ENCODE measurements at regions not wholly inside any gene's neighbourhood (a gene's known extent, or its start where the extent isn't known, plus 50 kb on each side); places are given as distances from the start of the nearest gene placed in this dataset.

DNA sequence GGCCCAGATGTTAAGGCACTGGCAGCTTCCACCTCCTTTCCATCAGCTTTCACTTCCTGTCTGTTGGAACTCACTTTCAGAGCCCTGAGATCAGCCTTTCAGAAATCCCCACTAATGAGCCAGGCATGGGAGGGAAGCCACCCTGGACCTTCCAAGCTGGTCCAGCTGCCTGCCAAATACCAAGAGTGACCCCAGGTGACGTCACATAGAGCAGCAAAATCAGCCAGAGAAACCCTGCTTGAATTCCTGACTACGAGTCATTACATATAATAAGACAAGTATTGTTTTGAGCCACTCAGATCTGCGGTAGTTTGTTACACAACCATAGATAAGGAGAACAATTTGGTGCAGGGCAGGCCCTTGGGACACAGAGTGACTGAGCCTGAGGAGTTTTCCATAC, 556.0 kb upstream of the JAG1 start:
- DNase-seq (ENCODE audit: low read depth in 2 of 3, low spot score in 2 of 3) = no peak

DNA sequence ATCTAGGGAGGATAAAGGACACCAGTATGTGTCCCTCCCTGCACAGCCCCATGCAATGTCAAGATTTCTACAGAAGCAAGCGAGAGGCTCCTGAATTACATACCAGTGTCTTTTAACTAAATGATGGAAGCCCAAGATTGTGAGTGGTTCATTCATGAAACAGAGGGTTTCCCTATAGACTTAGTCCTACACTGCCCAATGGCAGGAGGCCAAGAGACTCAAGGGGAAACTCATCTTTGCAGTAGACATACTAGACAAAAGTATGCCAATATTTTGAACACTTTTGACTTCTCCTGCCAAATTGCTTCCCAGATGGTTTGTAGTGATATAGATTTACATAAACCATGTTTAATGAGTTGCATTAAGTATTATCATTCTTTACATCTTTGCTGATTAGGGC, 557.2 kb upstream of the JAG1 start:
- DNase-seq (ENCODE audit: low read depth in 2 of 3, low spot score in 2 of 3) = no peak

DNA sequence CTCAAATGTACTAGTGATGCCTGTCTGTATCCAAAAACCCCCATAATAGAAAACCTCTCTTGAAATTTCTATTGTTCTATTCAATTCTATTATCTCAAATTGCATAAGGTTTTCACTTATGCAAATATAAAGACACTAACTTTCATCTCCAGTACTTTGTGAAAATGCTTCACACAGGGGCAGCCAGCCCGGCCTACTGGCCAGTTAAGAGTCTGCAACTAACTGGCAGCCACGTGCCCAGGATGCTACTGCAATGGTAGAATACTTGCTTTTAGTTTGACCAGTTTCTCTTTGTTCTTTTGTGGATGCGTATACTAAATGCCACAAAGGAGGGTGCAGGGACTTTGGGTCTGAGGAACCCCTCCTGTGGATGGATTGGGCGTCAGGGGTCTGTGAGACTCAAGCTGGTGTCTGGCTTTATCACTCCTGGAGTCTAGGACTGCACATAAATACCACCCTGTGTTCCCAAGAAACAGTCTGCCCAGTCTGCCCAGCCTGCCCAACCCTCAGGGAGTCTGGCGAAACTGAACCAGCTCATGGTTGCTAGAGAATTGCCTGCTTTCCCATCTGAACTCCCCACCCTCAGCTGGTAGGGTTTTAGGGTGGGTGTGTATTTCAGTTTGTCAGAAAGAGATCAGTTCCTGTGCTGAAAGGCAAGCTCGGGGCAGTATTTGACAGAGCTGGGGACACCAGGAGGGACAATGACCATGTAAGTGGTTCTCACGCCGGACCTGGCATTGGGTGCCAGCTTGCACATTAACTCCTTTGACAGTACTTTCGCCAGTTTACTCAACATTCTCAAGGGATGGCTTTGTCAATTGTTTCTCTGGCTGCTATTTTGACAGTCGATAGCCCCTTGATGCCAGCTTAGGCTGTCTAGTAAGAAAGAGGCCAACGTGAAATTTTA, 558.2 kb upstream of the JAG1 start:
- DNase-seq (ENCODE audit: low read depth in 2 of 3, low spot score in 2 of 3) = no peak

DNA sequence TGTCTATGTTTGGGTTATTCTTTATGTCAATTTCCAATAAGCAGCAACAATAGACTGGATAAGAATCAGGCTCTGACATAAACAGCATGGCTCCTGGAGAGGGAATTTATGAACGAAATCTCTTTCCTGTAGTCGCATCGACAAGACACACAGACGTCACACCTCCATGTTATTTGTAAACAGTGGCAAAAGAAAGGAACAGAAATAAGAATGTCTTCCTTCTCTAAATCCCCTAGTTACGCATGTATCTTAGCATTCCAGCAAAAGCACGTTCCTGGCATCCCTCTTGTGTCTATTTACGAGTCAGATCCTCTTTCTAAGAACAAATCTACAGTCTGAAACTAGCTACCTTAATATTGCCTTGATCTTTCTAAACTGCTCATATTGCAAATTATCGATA, 559.1 kb upstream of the JAG1 start:
- no peak for DNase-seq (ENCODE audit: low read depth in 2 of 3, low spot score in 2 of 3)

DNA sequence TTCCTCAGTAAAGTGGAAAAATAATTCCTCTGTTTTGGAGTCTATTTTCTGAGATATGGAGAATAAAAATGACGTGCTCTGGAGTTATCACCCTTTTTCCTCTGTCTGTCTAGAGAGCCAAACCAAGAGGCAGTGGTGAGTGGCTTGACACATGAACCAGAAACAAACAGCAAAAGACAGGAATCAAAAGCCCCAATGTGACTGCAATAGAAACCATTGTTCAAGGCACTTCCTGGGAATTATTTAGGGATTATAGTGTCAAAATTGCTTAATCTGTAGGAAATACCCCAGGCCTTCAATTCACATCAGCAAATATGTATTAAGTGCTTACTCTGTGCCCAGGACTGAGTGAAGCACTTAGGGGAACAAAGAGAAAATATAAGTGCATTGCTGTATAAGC, 560.4 kb upstream of the JAG1 start:
- DNase-seq (ENCODE audit: low read depth in 2 of 3, low spot score in 2 of 3) = no peak

DNA sequence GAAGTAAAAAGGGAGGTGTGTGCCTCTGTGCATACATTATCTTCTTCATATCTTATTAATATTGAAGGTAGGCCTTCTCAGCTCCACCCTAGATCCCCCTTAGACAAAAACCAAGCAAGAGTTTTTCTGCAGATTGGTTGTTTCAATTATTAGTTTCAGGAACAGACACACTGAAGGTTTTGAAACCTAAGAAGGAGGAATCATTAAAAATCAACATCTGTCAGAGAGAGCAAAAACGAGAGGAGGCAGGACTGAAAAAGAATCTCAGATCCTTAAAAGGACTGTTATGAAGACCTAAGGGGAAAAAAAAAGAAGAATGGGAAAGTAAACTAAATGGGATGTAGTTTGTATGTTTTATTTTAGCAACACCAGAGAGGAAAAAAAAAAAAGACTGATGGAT, 560.8 kb upstream of the JAG1 start:
- DNase-seq (ENCODE audit: low read depth in 2 of 3, low spot score in 2 of 3) = no peak

DNA sequence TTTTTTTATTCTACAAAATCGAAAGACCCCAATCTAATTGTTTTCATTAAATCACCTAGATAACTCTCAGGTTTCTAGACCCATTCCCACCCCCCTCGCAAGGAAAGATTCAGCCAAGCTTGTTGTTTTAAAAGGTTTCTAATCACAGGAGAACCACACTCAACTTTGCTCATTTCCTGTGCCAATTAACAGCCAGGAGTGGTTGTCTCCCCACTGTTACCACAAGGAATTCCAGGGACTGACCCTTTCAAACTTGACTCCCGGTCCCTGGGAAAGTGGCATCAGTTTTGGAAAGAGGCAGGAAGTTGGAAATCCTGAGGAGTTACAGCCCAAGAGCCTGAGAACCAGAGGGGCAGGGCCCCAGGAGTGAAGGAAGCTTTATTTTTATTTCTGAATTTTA, 561.3 kb upstream of the JAG1 start:
- DNase-seq (ENCODE audit: low read depth in 2 of 3, low spot score in 2 of 3) = no peak

DNA sequence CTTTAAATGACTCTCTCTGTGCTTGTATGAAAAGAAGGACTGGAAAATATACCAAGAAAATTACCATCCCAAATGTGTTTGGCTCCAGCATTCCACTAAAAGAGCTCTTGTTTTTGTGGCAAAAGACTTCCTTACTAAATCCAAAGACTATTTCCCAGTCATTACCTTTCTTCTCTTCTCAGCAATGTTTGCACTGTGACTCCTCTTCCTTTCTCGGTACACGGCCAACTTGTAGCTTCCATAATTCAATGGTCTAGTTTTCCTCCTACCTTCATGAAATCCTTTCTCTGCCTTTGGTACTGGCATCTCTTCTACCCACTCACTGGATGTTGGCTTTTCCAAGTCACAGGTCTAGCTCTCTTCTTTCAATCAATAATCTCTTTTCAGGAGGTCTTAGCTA, 568.5 kb upstream of the JAG1 start:
- no peak for DNase-seq (ENCODE audit: low read depth in 2 of 3, low spot score in 2 of 3)

DNA sequence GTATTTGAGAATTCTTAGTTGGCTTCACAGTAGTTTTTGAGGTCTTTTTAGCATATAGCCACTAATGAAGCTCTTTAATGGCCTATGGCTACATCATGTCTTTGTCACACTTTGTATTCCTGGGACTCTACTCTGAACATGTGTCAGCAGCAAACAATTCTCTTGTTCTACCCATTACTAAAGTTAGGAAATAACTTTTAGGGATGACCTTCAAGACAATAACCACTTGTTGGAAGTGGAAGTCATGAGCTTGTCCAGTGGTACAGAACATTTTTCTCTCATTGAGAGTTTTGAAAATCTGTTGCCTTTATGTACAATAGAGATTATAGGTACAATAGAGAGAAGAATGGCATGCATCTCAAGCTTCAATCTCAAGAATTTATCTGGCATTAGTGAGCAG, 571.6 kb upstream of the JAG1 start:
- no peak for DNase-seq (ENCODE audit: low read depth in 2 of 3, low spot score in 2 of 3)

DNA sequence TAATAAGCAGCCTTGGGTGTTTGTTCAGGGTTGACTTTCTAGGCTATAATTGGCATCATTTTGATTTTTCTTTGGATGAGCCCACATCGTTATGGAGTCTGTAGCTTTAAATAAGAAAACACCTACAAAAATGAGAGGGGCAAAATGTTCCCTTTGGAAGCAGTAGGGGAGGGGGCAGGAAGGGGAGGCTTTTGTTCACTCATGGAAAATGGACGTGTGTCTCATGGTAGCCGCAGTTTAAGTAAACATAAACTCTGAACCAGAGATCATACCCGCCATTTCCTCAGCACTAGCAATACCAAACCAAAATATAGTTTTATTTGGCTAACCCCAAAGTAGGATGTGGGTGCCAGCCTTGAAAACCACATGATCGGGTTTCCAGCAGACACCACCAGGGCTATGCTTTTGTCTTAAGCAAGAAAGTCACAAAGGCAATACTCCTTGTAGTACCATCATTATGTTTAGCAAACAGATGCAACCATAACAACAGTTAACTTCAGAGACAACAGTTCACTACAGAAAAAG, 572.5 kb upstream of the JAG1 start:
- DNase-seq (ENCODE audit: low read depth in 2 of 3, low spot score in 2 of 3) = peak in 2 of 3 donors; percentile 14 to 52

DNA sequence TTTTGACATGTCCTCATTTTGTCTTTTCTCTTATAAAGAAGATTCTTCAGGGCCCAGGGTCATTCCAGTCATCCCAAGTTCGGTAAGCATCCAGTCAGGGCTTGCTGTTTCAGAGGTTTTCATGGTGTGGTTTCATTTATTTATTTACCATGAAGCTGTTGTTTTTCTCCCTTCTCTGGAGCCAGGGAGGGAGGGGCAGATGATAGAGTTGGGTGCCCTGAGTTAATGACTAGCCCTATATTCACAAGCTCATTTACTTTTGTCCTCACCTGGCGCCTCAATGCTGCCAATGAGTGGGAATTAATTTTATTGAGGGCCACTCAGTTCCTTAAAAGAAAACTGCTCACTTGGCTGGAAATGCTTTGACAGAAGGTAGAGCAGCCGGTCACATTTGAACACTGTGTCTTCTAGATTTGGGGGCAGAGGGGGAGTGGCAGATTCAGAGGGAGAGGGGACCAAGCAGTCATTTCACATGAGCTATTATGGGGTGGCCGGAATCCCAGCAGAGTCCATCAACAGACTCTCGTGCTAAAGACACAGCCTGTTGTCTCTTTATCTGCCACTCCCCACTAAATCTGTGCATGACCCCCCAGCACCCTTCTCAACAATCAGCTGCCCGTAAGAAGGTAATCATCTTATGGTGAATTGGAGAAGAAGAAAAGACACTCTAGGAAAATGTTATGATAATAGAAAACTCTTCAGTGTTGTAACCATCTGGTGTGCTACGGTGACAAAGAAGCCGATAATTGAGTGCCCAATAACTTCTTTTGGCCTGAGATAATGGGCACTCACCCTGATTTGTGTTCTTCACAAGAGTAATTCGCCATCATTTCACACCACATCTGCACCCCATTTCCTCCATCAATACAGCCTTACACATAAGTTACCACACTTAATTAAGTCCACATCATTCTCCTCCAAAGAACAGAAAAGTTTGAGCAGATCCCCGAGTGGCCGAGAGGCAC, 573.5 kb upstream of the JAG1 start:
- DNase-seq (ENCODE audit: low read depth in 2 of 3, low spot score in 2 of 3) = no peak

DNA sequence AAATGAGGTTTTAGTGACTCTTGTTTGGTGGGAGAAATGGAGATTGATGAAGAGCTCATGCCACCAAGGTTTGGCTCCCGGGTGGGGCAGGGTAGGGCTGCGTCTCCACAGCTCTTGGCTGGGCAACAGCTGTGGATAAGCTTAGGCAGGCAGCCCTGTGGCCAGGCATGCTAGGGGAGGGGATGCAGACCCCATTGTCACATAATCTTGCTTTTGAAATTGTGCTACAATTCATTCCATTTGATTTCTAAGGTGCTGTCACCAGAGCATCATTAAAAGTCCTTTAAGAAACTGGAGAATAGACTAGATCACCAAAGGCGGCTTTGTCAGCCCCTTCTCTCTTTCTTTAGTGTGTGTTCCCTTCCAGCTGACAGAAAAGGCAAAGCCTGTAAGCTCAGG, 574.2 kb upstream of the JAG1 start:
- no peak for DNase-seq (ENCODE audit: low read depth in 2 of 3, low spot score in 2 of 3)

DNA sequence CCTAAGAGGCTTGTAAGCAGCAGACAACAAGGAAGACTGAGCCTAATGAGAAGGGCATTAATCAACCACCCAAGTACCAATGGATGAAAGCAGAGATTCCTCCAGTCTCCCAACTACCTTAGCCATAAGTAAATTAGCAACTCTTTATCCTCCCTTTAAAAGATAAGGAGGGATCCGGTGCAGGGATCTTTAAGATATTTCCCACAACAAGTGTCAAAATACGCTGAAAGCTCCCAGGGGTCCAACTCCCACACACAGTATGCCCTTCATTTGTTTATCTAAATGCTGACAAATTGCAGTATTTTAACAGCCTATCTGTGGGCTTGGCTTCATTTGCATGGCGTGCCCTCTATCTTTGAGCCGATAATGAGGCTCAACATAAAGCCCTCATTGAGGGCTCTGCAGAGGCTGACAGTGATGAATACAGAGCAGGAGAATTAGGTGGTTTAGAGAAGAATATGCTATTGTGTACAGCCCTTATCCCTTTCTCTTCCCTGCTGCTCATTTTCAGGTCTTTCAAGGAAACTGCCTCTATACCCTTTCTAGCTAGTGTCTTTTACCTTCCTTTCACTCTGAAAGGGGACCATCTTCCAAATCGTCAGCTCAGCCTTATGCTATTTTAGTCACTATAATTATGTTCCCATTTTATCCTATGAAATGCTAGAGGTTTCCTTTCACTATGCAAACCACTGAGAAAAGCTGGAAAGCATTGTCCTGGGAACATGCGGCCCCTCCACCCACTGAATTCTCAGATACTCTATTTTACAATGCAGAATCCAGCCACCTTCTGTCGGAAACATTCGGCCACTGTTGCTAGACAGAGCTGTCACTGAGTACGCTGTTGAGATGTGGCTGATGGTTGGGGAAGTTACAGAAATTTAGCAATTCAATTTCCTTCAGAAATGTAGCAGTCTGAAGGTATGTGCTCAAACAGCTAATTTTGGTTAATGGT, 575.2 kb upstream of the JAG1 start:
- no peak for DNase-seq (ENCODE audit: low read depth in 2 of 3, low spot score in 2 of 3)

DNA sequence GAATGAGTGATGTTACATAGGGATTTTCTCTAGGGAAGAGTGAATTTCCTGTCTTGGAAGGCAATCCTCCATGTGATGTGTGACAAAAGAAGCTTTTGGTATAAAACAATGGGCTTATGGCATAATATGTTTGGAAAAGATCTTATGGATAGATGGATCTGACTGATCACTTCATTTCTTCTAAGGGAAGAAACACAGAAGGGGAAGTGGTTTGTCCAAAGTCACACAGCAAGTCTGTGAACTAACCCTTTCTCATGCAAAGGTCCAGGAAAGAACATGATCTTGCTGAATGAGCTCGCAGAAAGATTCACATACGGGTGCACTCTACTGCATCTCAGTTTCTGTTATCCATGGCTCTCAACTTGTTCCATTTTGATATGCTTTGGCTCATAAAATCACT, 575.9 kb upstream of the JAG1 start:
- DNase-seq (ENCODE audit: low read depth in 2 of 3, low spot score in 2 of 3) = no peak

DNA sequence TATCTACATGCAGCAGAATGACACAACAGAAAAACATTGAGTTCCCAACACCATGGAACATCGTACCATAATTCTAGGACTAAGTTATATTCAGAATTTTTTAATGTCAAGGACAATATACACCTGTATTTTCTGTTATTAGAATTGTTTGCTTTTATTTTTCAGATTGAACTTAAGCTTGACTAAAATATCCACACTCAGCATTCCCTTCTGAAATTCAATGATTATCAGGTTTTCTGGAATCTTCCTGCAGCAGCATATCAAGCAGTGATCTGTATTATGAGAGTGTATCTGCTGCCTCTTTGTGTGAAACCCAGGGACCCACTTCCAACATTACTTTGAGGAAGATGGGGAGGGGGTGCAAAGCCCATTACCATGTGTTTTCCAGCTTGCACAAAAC, 578.6 kb upstream of the JAG1 start:
- DNase-seq (ENCODE audit: low read depth in 2 of 3, low spot score in 2 of 3) = no peak

DNA sequence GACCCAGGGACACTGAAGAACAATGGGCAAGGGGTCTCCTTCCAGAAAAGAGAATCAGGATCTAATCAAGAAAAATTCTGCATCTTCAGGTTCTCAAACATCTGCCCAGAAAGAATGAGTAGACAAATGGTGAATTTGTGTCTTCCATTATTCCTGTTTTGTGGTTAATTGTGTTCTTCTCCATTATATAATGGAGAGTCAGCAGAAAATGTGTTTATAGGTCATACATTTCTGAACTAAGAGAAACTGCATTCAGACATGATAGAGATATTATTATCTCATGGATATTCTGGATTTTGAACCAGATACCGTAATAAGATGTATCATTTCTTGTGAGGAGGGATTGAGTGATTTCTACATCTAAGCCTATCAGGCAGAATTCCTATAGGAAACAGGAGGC, 581.7 kb upstream of the JAG1 start:
- no peak for DNase-seq (ENCODE audit: low read depth in 2 of 3, low spot score in 2 of 3)

DNA sequence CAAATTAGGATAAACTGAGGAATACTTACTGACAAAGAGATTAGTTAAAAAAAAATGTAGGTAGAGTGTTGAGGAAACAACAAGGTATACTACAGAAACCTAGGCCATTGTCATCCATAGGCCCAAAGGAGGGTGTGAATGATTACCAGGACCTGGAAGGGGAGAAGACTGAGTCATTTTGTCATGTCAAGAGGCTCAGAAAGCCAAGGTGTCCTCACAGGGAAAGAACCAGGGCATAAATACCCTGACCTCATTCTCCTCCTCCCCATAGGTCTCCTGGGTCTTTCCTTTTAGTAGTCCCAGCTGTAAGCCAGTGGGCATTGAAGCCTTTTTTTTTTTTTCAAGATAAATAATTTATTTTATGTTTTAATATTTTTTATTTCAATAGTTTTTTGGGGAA, 582.1 kb upstream of the JAG1 start:
- no peak for DNase-seq (ENCODE audit: low read depth in 2 of 3, low spot score in 2 of 3)

DNA sequence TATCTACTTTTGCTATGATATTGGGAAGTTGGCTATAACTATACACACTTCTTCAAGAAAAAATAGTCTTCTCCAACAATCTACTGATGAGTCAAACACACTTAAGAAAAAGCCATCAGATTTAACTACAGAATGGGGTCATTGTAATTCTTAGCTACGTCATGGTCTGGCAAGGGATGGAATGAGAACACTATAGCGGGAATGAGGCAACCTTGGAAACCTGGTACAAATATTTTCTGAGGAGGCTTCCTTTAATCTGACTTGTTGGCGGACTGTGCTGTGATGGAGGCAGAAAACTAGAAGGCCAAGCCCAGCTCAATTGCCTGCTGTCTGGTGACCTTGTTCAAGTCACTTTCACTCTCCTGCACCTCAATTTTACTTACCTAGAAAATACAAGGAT, 586.8 kb upstream of the JAG1 start:
- DNase-seq (ENCODE audit: low read depth in 2 of 3, low spot score in 2 of 3) = no peak

DNA sequence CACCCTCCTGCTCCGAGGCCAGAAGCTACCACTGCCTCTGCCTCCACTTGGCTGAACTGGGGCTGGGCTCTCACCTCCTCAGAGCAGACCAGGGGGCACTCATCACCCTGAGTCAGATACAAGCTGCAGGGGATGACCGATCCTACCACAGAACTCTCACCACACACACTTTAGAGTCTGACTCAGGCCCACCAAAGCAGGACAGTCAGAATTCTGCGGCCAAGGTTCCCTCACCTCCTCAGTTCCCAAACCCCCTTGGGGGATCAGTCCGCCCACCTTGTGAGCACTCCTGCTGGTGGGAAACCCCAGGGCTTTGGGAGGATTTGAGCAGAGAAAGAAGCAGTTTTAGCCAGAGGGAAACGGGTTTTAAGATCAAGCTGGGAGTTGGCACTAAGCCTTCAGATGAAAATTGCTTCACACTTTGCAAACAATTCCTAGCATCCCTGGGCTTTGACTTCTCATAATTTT, 587.8 kb upstream of the JAG1 start:
- DNase-seq (ENCODE audit: low read depth in 2 of 3, low spot score in 2 of 3) = no peak

DNA sequence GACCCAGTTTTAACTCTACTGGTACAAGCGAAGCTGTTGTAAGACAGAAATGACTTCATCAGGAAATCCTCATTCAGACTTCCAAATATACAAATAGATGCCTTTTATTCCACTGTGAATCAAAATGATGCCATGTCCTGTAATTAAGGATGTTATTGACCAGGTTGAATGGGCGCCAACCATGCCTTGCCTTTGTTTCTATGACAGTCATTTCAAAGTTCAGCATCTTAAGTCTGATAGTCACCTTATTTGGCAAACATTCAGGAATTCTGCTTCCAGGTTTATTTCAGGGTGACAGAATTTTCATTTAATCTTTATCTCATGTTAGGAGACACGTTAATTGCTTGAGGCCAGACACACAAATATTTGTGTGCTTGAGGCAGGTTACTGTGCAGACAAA, 592.8 kb upstream of the JAG1 start:
- no peak for DNase-seq (ENCODE audit: low read depth in 2 of 3, low spot score in 2 of 3)

Data from hematopoietic multipotent progenitor cell (in vitro differentiated cells).